ENCODE measurements at regions not wholly inside any gene's neighbourhood (a gene's known extent, or its start where the extent isn't known, plus 50 kb on each side); places are given as distances from the start of the nearest gene placed in this dataset.
"Not testable (repeated sequence)": the region's sequence is repeated elsewhere in the genome, so short reads cannot be mapped to it uniquely, and the experiment has no call there.

- not testable (repeated sequence) for H3K27me3 ChIP-seq
Observed at GRCh38 chr4:55696424-55696823, 60.3 kb upstream of the NMU start.

DNA sequence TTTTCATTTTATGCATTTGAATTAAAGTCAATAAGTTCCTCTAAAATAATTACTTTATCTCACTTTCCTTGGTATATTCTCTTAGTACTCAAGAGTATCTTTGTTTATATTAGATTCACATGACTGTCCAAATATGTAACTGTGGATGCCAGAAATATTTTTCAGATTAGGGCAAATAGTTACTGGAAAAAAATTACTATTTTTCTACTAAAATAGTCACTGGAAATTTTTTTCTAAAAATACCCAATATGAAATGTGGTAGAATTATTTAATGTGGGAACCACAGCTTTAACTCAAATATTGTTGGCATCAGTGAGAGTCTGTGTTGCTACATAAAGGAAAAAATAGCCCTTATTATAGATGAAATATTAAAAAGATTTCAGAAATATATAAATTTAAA is 70.4 kb upstream of the NMU start:
- Histone ChIP-seq H3K9me3 (no peaks in the 10 kb centered on the region), H3K4me3 (no peak overlapping the region), H3K27me3 (no peaks in the 10 kb centered on the region), H3K36me3 (no peaks in the 10 kb centered on the region), H3K27ac (no peak overlapping the region), H3K4me1 (no peaks in the 10 kb centered on the region)
- TF ChIP-seq POLR2A (IDR thresholded peaks at IDR 0.05): no peak
- no peak for TF ChIP-seq CTCF (IDR thresholded peaks at IDR 0.05)
- DNase-seq: no peak

More at GRCh38 chr4:55696424-55696823, 60.3 kb upstream of the NMU start:
- H3K36me3 ChIP-seq, DNase-seq, H3K9me3 ChIP-seq, H3K4me3 ChIP-seq, H3K27ac ChIP-seq, H3K4me1 ChIP-seq: not testable (repeated sequence)

- H3K4me3 ChIP-seq: no peak overlapping the region
- H3K36me3 ChIP-seq: no peaks in the 10 kb centered on the region
- no peak overlapping the region for H3K27ac ChIP-seq
- TF ChIP-seq POLR2A (IDR thresholded peaks at IDR 0.05) (no peak), CTCF (IDR thresholded peaks at IDR 0.05) (no peak)
- H3K27me3 ChIP-seq: no peaks in the 10 kb centered on the region
- H3K4me1 ChIP-seq: no peaks in the 10 kb centered on the region
- DNase-seq: no peak
- no peaks in the 10 kb centered on the region for H3K9me3 ChIP-seq
Observed at GRCh38 chr4:55707507-55707906, 71.4 kb upstream of the NMU start.

DNA sequence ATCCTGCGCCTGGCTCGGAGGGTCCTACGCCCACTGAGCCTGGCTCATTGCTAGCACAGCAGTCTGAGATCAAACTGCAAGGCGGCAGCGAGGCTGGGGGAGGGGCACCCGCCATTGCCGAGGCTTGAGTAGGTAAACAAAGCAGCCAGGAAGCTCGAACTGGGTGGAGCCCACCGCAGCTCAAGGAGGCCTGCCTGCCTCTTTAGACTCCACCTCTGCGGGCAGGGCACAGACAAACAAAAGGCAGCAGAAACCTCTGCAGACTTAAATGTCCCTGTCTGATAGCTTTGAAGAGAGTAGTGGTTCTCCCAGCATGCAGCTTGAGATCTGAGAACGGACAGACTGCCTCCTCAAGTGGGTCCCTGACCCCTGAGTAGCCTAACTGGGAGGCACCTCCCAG is 71.9 kb upstream of the NMU start:
- H3K36me3 ChIP-seq, DNase-seq, H3K27ac ChIP-seq, H3K9me3 ChIP-seq, H3K4me3 ChIP-seq, H3K4me1 ChIP-seq, H3K27me3 ChIP-seq: not testable (repeated sequence)

- DNase-seq, H3K4me1 ChIP-seq, H3K4me3 ChIP-seq, H3K9me3 ChIP-seq, H3K27me3 ChIP-seq, H3K36me3 ChIP-seq, H3K27ac ChIP-seq: not testable (repeated sequence)
Observed at GRCh38 chr4:55712835-55713234, 76.7 kb upstream of the NMU start.

- no peak for TF ChIP-seq POLR2A (IDR thresholded peaks at IDR 0.05)
- no peak for TF ChIP-seq CTCF (IDR thresholded peaks at IDR 0.05)
- no peak overlapping the region for H3K27ac ChIP-seq
- no peak overlapping the region for H3K4me3 ChIP-seq
- H3K4me1 ChIP-seq: no peaks in the 10 kb centered on the region
- no peak for DNase-seq
- no peaks in the 10 kb centered on the region for H3K36me3 ChIP-seq
- no peaks in the 10 kb centered on the region for H3K27me3 ChIP-seq
- H3K9me3 ChIP-seq: no peaks in the 10 kb centered on the region
Observed at GRCh38 chr4:55721651-55722050, 85.6 kb upstream of the NMU start.

- TF ChIP-seq CTCF (IDR thresholded peaks at IDR 0.05): no peak
- TF ChIP-seq POLR2A (IDR thresholded peaks at IDR 0.05): no peak
- Histone ChIP-seq H3K4me3 (no peak overlapping the region), H3K36me3 (no peaks in the 10 kb centered on the region), H3K4me1 (no peaks in the 10 kb centered on the region), H3K27ac (no peak overlapping the region), H3K9me3 (no peaks in the 10 kb centered on the region), H3K27me3 (no peaks in the 10 kb centered on the region)
- no peak for DNase-seq
Observed at GRCh38 chr4:55722132-55722531, 86.0 kb upstream of the NMU start.

Data from Peyer's patch (tissue), 4 donors.